Astrocyte (in vitro differentiated cells and primary cell): ENCODE measurements at regions not wholly inside any gene's neighbourhood (a gene's known extent, or its start where the extent isn't known, plus 50 kb on each side); places are given as distances from the start of the nearest gene placed in this dataset.

ENCODE experiments used
- DNase-seq: peaks from one replicate; pipeline ENCODE4 v3.0.0-alpha.2; 2010; ENCODE audit warnings: low read depth
- FAIRE-seq: peaks from 2 replicates; lab custom pipeline; 2011; peaks lifted over from hg19 to GRCh38; lab: Jason Lieb, UNC
- H2AFZ ChIP-seq: 2 replicates; pipeline ENCODE4 v1.6.0; 2012; ENCODE audit warnings: low read depth, low read length, inconsistent platforms
- H3K27ac ChIP-seq: 2 replicates; pipeline ENCODE4 v1.5.1; 2011; ENCODE audit warnings: low read depth, low read length, inconsistent platforms
- H3K27me3 ChIP-seq: 2 replicates; pipeline ENCODE4 v1.6.0; 2011; ENCODE audit warnings: low read length, inconsistent platforms; ENCODE audit not compliant: insufficient read depth
- H3K36me3 ChIP-seq: 2 replicates; pipeline ENCODE4 v1.5.1; 2011; ENCODE audit warnings: low read length, inconsistent platforms; ENCODE audit not compliant: insufficient read depth
- H3K4me1 ChIP-seq: 2 replicates; pipeline ENCODE4 v1.5.1; 2011; ENCODE audit warnings: low read length, inconsistent platforms; ENCODE audit not compliant: insufficient read depth
- H3K4me2 ChIP-seq: 2 replicates; pipeline ENCODE4 v1.6.0; 2012; ENCODE audit warnings: low read length, inconsistent platforms
- H3K4me3 ChIP-seq: 2 replicates; pipeline ENCODE4 v1.5.1; 2011; ENCODE audit warnings: low read depth, mild to moderate bottlenecking, low read length, inconsistent platforms; ENCODE audit not compliant: insufficient read depth
- H3K79me2 ChIP-seq: 2 replicates; pipeline ENCODE4 v1.6.0; 2012; ENCODE audit warnings: mild to moderate bottlenecking, low read length, inconsistent platforms; ENCODE audit not compliant: insufficient read depth
- H3K9ac ChIP-seq: 2 replicates; pipeline ENCODE4 v1.6.0; 2012; ENCODE audit warnings: mild to moderate bottlenecking, low read length, inconsistent platforms
- H3K9me3 ChIP-seq: 2 replicates; pipeline ENCODE4 v1.5.1; 2012; ENCODE audit warnings: low read depth, mild to moderate bottlenecking, low read length, inconsistent platforms; ENCODE audit not compliant: insufficient read depth
- H4K20me1 ChIP-seq: 2 replicates; pipeline ENCODE4 v1.6.0; 2012; ENCODE audit warnings: low read length, inconsistent platforms; ENCODE audit not compliant: insufficient read depth
- H3K27ac Mint-ChIP-seq: one replicate; pipeline ENCODE4 v1.8.0; 2021; ENCODE audit warnings: mild to moderate bottlenecking, mixed read lengths; ENCODE audit not compliant: unreplicated experiment
- H3K27me3 Mint-ChIP-seq: one replicate; pipeline ENCODE4 v1.8.0; 2021; ENCODE audit warnings: low read depth, mixed read lengths; ENCODE audit not compliant: unreplicated experiment
- H3K36me3 Mint-ChIP-seq: one replicate; pipeline ENCODE4 v1.8.0; 2021; ENCODE audit warnings: low read depth, mixed read lengths; ENCODE audit not compliant: unreplicated experiment
- H3K4me1 Mint-ChIP-seq: one replicate; pipeline ENCODE4 v1.8.0; 2021; ENCODE audit warnings: low read depth, mixed read lengths; ENCODE audit not compliant: unreplicated experiment
- H3K4me3 Mint-ChIP-seq: one replicate; pipeline ENCODE4 v1.8.0; 2021; ENCODE audit warnings: mild to moderate bottlenecking, moderate library complexity, mixed read lengths; ENCODE audit not compliant: unreplicated experiment
- H3K9me3 Mint-ChIP-seq: one replicate; pipeline ENCODE4 v1.8.0; 2021; ENCODE audit warnings: mild to moderate bottlenecking, mixed read lengths; ENCODE audit not compliant: unreplicated experiment
- CTCF ChIP-seq: IDR thresholded peaks from 2 replicates; pipeline ENCODE4 v1.5.1; 2011; ENCODE audit warnings: low read depth, mild to moderate bottlenecking, inconsistent platforms, low read length, moderate library complexity; ENCODE audit not compliant: insufficient read depth
- EZH2 ChIP-seq: IDR thresholded peaks from 2 replicates; pipeline ENCODE4 v1.6.1; 2012; ENCODE audit warnings: mild to moderate bottlenecking, low read length, inconsistent platforms; ENCODE audit not compliant: insufficient read depth

DNA sequence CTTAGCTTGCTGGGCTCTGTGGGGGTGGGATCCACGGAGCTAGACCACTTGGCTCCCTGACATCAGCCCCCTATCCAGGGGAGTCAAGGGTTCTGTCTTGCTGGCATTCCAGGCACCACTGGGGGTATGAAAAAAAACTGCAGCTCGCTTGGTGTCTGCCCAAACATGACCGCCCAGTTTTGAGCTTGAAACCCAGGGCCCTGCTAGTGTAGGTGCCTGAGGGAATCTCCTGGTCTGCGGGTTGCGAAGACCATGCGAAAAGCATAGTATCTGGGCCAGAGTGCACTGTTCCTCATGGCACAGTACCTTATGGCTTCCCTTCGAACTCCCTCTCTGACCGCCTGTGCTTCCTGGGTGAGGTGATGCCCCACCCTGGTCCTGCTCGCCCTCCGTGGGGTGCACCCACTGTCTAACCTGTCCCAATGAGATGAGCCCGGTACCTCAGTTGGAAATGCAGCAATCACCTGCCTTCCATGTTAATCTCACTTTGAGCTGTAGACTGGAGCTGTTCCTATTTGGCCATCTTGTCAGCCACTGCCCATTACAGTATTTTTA lies 120.8 kb upstream of the TNFSF11 start:
- Histone ChIP-seq H3K9ac (no peak overlapping the region), H3K4me1 (no peaks in the 10 kb centered on the region), H3K4me3 (no peak overlapping the region), H3K79me2 (no peaks in the 10 kb centered on the region), H3K27ac (no peak overlapping the region), H3K36me3 (no peaks in the 10 kb centered on the region), H2AFZ (no peak overlapping the region), H3K27me3 (no peaks in the 10 kb centered on the region), H3K4me2 (no peak overlapping the region), H3K9me3 (no peaks in the 10 kb centered on the region), H4K20me1 (no peaks in the 10 kb centered on the region)
- no peaks in the 10 kb centered on the region for H3K36me3 Mint-ChIP-seq
- peaks cover 6% of the 10 kb centered on the region for H3K9me3 Mint-ChIP-seq
- FAIRE-seq (no peak), DNase-seq (no peak)
- H3K4me3 Mint-ChIP-seq: no peak overlapping the region
- H3K4me1 Mint-ChIP-seq: no peaks in the 10 kb centered on the region
- TF ChIP-seq EZH2: no peak
- no peak for TF ChIP-seq CTCF
- no peak overlapping the region for H3K27ac Mint-ChIP-seq
- no peaks in the 10 kb centered on the region for H3K27me3 Mint-ChIP-seq

DNA sequence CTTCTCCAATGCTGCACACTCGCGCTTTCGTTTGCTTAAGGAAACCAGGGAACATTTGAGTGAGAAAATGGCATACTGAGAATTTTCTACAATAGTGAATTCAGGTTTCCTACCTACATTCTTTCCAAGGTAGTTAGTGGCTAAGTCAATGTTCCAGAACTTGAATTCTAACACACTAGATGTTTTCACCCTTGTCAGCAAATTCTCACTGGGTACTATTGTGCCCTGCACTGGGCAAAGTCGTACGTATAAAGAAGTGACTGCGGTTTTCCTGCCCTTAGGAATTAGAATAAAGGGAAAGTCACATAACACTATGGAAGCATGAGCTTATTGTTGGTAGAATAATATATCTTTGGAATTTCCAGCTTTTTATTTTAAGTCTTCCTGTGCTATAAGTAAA lies 119.2 kb upstream of the TNFSF11 start:
- FAIRE-seq: no peak
- H3K4me1 ChIP-seq: no peaks in the 10 kb centered on the region

More for the DNA sequence above, 119.2 kb upstream of the TNFSF11 start:
- H3K27ac ChIP-seq: no peak overlapping the region
- TF ChIP-seq CTCF (no peak), EZH2 (no peak)
- no peak for DNase-seq
- no peak overlapping the region for H3K4me3 Mint-ChIP-seq
- H3K4me2 ChIP-seq: no peak overlapping the region
- no peaks in the 10 kb centered on the region for H4K20me1 ChIP-seq
- H3K9ac ChIP-seq: no peak overlapping the region
- H3K36me3 Mint-ChIP-seq: no peaks in the 10 kb centered on the region
- H3K9me3 ChIP-seq: no peaks in the 10 kb centered on the region
- peaks cover 6% of the 10 kb centered on the region for H3K9me3 Mint-ChIP-seq
- no peak overlapping the region for H3K4me3 ChIP-seq
- H3K79me2 ChIP-seq: no peaks in the 10 kb centered on the region
- H3K27me3 Mint-ChIP-seq: no peaks in the 10 kb centered on the region
- H3K4me1 Mint-ChIP-seq: no peaks in the 10 kb centered on the region
- H3K36me3 ChIP-seq: no peaks in the 10 kb centered on the region
- H3K27me3 ChIP-seq: no peaks in the 10 kb centered on the region
- H3K27ac Mint-ChIP-seq: no peak overlapping the region
- H2AFZ ChIP-seq: no peak overlapping the region
